ENCODE measurements at regions not wholly inside any gene's neighbourhood (a gene's known extent, or its start where the extent isn't known, plus 50 kb on each side); places are given as distances from the start of the nearest gene placed in this dataset.

GRCh38 chr12:85504164-85504563, 224.1 kb downstream of the ALX1 start:
- no peak overlapping the region for H3K4me3 ChIP-seq (ENCODE audit: low read depth, poor library complexity, severe bottlenecking)
- no peak for DNase-seq (ENCODE audit: low spot score in 2 of 2)
- WGBS, 2 donors: 68 to 88% methylated on average over 2 of the region's 2 CpGs
- TF ChIP-seq CTCF (IDR thresholded peaks at IDR 0.05): no peak
- no peak for TF ChIP-seq POLR2A (IDR thresholded peaks at IDR 0.05)
- intact Hi-C loops (cut with DNase I; ENCODE audit: low total_unique reads): no loop called here

GRCh38 chr12:85504624-85505023, 224.6 kb downstream of the ALX1 start:
- H3K4me3 ChIP-seq (ENCODE audit: low read depth, poor library complexity, severe bottlenecking): no peak overlapping the region
- intact Hi-C loops (cut with DNase I; ENCODE audit: low total_unique reads): no loop called here
- TF ChIP-seq POLR2A (IDR thresholded peaks at IDR 0.05) (no peak), CTCF (IDR thresholded peaks at IDR 0.05) (no peak)
- 91 to 95% methylated on average over 4 of the region's 4 CpGs for WGBS, 2 donors
- DNase-seq (ENCODE audit: low spot score in 2 of 2): no peak

- intact Hi-C loops (cut with DNase I; ENCODE audit: low total_unique reads): no loop called here
- no peak for DNase-seq (ENCODE audit: low spot score in 2 of 2)
- TF ChIP-seq CTCF (IDR thresholded peaks at IDR 0.05) (no peak), POLR2A (IDR thresholded peaks at IDR 0.05) (no peak)
- no peak overlapping the region for H3K4me3 ChIP-seq (ENCODE audit: low read depth, poor library complexity, severe bottlenecking)
Measured at GRCh38 chr12:85507456-85507855, 227.4 kb downstream of the ALX1 start.

DNA sequence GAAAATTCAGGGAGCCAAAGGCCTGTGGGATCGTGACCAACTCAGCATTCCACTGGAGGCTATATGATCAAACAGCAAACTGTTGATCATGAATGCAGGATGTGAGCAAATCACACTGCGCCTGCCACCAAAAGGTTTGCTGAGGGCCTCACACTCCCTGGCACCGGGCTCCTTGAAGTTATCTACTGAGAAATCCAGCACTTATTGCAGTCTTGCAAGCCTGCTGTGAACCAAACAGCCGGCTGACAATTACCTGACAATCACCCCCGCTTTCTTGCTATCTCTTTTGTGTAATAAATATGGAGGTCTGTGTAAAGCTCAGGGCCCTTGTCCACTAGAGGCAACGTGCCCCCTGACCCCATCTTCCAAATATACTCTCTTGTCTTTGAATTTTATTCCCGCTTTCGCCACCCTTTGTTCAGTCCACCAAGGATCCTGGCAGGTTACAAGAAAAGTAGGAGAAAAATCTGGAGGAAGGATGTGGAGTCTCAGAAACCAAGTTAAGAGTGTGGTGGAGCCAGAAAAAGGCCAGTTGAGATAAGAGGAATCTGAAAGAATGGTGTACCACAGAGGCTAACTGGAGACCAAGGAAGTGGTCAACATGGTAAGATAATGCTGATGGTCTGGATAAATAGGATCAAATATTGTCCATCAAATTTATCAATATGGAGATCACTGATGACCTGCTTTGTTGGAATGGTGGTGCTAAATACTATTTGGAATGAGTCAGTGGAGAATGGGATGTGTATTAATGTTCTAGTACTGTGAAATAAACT, 229.2 kb downstream of the ALX1 start:
- TF ChIP-seq POLR2A (IDR thresholded peaks at IDR 0.05) (no peak), CTCF (IDR thresholded peaks at IDR 0.05) (no peak)

DNA sequence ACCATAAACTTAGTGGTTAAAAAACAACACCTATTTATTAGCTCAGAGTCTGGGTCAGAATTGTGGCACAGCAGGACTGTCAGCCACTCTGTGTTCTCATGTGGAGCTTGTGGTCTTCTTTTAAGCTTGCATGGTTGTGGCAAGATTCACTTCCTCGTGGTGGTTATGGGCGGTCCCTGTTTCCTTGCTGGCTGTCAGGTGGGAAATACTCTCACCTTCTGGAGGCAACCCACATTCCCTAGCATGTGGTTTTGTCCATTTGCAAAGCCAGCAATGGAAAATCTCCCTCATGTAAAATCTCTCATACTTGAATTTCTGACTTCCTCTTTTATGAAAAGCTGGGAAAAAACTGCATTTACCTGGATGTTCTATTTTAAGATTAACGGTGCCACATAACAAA, 229.8 kb downstream of the ALX1 start:
- DNase-seq (ENCODE audit: low spot score in 2 of 2): no peak
- 65 to 71% methylated on average over 3 of the region's 3 CpGs for WGBS, 2 donors
- TF ChIP-seq CTCF (IDR thresholded peaks at IDR 0.05) (no peak), POLR2A (IDR thresholded peaks at IDR 0.05) (no peak)
- intact Hi-C loops (cut with DNase I; ENCODE audit: low total_unique reads): no loop called here
- no peak overlapping the region for H3K4me3 ChIP-seq (ENCODE audit: low read depth, poor library complexity, severe bottlenecking)

More for the DNA sequence above, 229.2 kb downstream of the ALX1 start:
- no peak overlapping the region for H3K4me3 ChIP-seq (ENCODE audit: low read depth, poor library complexity, severe bottlenecking)
- 74 to 81% methylated on average over 8 of the region's 8 CpGs for WGBS, 2 donors
- intact Hi-C loops (cut with DNase I; ENCODE audit: low total_unique reads): no loop called here
- no peak for DNase-seq (ENCODE audit: low spot score in 2 of 2)

DNA sequence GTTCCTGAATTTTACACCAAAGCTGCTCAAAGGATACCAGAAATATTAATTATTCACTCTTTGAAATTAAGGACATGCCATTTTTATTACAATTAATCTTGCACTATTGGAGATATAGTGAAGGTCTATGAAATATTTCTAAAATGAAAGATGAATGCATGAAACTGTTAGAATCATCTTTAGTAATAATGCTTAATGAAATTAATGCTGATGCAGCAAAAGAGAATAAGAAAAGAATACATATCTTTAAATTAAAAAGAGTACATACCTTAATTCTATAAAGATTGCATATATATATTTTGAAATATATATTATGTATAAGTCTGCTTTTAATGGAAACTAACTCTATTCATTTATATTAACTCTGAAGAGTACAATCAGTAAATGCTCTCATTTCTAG, 236.0 kb downstream of the ALX1 start:
- no peak for DNase-seq (ENCODE audit: low spot score in 2 of 2)
- intact Hi-C loops (cut with DNase I; ENCODE audit: low total_unique reads): no loop called here
- H3K4me3 ChIP-seq (ENCODE audit: low read depth, poor library complexity, severe bottlenecking): no peak overlapping the region
- no peak for TF ChIP-seq POLR2A (IDR thresholded peaks at IDR 0.05)
- TF ChIP-seq CTCF (IDR thresholded peaks at IDR 0.05): no peak

All from lower leg skin (tissue), 4 donors.